Transverse colon (tissue), 4 donors: ENCODE measurements at regions not wholly inside any gene's neighbourhood (a gene's known extent, or its start where the extent isn't known, plus 50 kb on each side); places are given as distances from the start of the nearest gene placed in this dataset.

Experiments
- POLR2A ChIP-seq: fragments of 450-650 bp; IDR thresholded peaks from one replicate; pipeline ENCODE4 v1.6.1; 2016; ENCODE audit warnings: antibody characterized with exemption, mild to moderate bottlenecking, moderate library complexity
- POLR2AphosphoS5 ChIP-seq, 3 donors: sonication (generic); formaldehyde crosslinking; IDR thresholded peaks; one replicate each; pipeline ENCODE4 v1.6.1; 2016; ENCODE audit warnings: antibody characterized with exemption in 3 of 3
- TF ChIP-seq, protein P1 (sequence below), 5 experiments: fragments of 200-600 bp in 3 of 5; fragments of 450-650 bp in 2 of 5; sonication (generic) in 3 of 5; IDR thresholded peaks; 1 replicate in 2 of 5; 2 replicates in 3 of 5; pipeline ENCODE4 v1.5.1; 2016 to 2017; ENCODE audit warnings: antibody characterized with exemption in 5 of 5, inconsistent platforms in 3 of 5, mild to moderate bottlenecking in 2 of 5, moderate library complexity in 1 of 5

DNA sequence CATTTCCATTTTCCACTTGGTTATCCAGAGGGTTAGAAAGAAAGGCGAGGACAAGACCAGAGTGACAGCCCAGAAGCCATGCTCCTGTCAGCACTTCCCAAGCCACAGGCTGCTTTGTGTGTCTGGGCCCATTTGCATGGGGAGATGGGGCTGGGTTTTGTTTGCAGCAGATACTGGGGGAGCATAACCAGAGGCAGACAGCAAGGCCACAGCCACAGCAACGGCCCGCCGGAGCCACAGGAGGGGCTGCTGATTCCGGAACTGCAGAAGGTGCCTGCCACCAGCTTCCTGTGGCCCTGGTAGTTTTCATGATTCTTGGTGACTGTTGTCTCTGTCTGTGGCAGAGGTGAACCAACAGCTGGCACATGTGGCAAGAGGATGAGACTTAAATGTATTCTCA is 106.6 kb downstream of the DLL1 start:
- TF ChIP-seq, protein P1, sequence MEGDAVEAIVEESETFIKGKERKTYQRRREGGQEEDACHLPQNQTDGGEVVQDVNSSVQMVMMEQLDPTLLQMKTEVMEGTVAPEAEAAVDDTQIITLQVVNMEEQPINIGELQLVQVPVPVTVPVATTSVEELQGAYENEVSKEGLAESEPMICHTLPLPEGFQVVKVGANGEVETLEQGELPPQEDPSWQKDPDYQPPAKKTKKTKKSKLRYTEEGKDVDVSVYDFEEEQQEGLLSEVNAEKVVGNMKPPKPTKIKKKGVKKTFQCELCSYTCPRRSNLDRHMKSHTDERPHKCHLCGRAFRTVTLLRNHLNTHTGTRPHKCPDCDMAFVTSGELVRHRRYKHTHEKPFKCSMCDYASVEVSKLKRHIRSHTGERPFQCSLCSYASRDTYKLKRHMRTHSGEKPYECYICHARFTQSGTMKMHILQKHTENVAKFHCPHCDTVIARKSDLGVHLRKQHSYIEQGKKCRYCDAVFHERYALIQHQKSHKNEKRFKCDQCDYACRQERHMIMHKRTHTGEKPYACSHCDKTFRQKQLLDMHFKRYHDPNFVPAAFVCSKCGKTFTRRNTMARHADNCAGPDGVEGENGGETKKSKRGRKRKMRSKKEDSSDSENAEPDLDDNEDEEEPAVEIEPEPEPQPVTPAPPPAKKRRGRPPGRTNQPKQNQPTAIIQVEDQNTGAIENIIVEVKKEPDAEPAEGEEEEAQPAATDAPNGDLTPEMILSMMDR (IDR thresholded peaks at IDR 0.05), result no peak
- TF ChIP-seq POLR2A (no peak), POLR2AphosphoS5 (IDR thresholded peaks at IDR 0.05) (no peak)
